Thoracic aorta (tissue), 2 donors: ENCODE measurements at regions not wholly inside any gene's neighbourhood (a gene's known extent, or its start where the extent isn't known, plus 50 kb on each side); places are given as distances from the start of the nearest gene placed in this dataset.
"Not testable (repeated sequence)": the region's sequence is repeated elsewhere in the genome, so short reads cannot be mapped to it uniquely, and the experiment has no call there.

ENCODE experiments used
- ATAC-seq: fragments of 150-250 bp; one replicate; pipeline ENCODE4 v1.8.0; 2017; ENCODE audit warnings: low read depth; ENCODE audit not compliant: insufficient number of reproducible peaks, low FRiP score
- DNase-seq: peaks from one replicate; pipeline ENCODE4 v3.0.0-alpha.2; 2020; ENCODE audit warnings: low spot score
- H3K27ac ChIP-seq, 2 donors: fragments of 200-600 bp; sonication (generic); 1 replicate in 1 of 2; 2 replicates in 1 of 2; pipeline ENCODE4 v1.5.1; 2016; ENCODE audit warnings: mild to moderate bottlenecking in 2 of 2, moderate library complexity in 2 of 2
- H3K27me3 ChIP-seq: fragments of 200-600 bp; sonication (generic); replicated peaks from 2 replicates; pipeline ENCODE4 v1.6.0; 2016; ENCODE audit warnings: mild to moderate bottlenecking; ENCODE audit not compliant: insufficient read depth
- H3K36me3 ChIP-seq: fragments of 200-600 bp; sonication (generic); one replicate; pipeline ENCODE4 v1.5.1; 2016
- H3K4me1 ChIP-seq, 2 donors: fragments of 200-600 bp; sonication (generic); 1 replicate in 1 of 2; 2 replicates in 1 of 2; pipeline versions ENCODE4 v1.5.1 to v1.6.0; 2016; ENCODE audit warnings: low read depth in 2 of 2, mild to moderate bottlenecking in 1 of 2; ENCODE audit not compliant: control insufficient read depth in 1 of 2
- H3K4me3 ChIP-seq: fragments of 200-600 bp; sonication (generic); 2 replicates; pipeline ENCODE4 v1.5.1; 2016; ENCODE audit warnings: mild to moderate bottlenecking
- H3K9me3 ChIP-seq: fragments of 200-600 bp; sonication (generic); 2 replicates; pipeline ENCODE4 v1.5.1; 2016
- TF ChIP-seq, protein P1 (sequence below): fragments of 200-600 bp; sonication (generic); IDR thresholded peaks from one replicate; pipeline ENCODE4 v1.5.1; 2019; ENCODE audit warnings: antibody characterized with exemption

DNA sequence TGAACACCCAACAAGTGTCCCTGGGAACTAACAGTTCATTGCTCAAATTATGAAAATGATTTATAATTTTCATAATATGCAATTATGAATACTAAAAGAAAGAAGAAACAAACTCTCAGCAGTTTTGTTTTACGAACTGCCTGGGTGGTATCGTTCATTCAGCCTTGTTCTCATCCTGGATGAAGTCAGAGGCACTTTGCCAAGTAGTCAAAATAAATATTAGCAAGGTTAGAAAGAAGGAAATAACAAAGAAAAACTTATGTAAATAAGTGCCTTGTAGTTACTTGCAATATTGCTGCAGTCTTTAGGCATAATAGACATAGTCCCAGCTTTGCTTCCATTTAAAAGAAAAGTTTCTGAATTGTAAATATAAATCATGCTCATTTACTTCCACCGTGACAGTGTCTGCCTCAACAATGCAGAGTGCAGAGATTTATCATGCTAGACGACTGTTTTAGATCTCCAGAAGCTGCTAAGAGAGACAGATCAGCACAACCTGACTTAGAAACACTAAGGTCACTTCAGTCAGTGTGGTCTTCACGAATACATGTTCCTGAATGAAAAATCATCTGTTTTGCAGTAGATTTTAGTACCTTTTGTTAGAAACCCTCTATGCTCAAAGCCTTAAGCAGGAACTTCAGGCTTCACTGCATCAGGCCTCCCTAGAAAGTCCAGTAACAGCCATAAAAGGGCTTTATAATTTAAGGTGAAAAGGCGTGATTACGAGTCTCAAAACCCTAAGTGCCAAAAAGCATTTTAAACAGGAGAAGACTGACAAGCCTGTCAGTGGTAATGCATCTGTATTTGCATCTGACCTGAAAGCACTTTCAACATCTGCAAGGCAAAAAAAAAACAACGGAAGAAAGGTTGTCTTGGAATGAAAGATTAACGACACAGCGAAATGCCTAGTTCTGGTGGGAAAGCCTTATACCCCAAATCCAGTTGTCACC is 92.1 kb downstream of the TMEM167A start:
- H3K27me3 ChIP-seq = no peaks in the 10 kb centered on the region
- TF ChIP-seq, protein P1, sequence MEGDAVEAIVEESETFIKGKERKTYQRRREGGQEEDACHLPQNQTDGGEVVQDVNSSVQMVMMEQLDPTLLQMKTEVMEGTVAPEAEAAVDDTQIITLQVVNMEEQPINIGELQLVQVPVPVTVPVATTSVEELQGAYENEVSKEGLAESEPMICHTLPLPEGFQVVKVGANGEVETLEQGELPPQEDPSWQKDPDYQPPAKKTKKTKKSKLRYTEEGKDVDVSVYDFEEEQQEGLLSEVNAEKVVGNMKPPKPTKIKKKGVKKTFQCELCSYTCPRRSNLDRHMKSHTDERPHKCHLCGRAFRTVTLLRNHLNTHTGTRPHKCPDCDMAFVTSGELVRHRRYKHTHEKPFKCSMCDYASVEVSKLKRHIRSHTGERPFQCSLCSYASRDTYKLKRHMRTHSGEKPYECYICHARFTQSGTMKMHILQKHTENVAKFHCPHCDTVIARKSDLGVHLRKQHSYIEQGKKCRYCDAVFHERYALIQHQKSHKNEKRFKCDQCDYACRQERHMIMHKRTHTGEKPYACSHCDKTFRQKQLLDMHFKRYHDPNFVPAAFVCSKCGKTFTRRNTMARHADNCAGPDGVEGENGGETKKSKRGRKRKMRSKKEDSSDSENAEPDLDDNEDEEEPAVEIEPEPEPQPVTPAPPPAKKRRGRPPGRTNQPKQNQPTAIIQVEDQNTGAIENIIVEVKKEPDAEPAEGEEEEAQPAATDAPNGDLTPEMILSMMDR = no peak

GRCh38 chr5:82982846-82983245 is 94.3 kb downstream of the TMEM167A start:
- DNase-seq (no peak), ATAC-seq (no peak)
- no peaks in the 10 kb centered on the region for H3K36me3 ChIP-seq
- no peak overlapping the region for H3K27ac ChIP-seq
- TF ChIP-seq, protein P1 = no peak
- no peaks in the 10 kb centered on the region for H3K9me3 ChIP-seq
- H3K4me3 ChIP-seq = no peak overlapping the region
- H3K4me1 ChIP-seq = no peaks in the 10 kb centered on the region
- no peaks in the 10 kb centered on the region for H3K27me3 ChIP-seq

More for the DNA sequence above, 92.1 kb downstream of the TMEM167A start:
- ATAC-seq = no peak
- Histone ChIP-seq H3K4me3 (no peak overlapping the region), H3K27ac (no peak overlapping the region), H3K36me3 (no peaks in the 10 kb centered on the region), H3K4me1 (no peaks in the 10 kb centered on the region), H3K9me3 (no peaks in the 10 kb centered on the region)
- no peak for DNase-seq

GRCh38 chr5:82976887-82977286 is 100.3 kb downstream of the TMEM167A start:
- not testable (repeated sequence) for H3K4me3 ChIP-seq, DNase-seq, ATAC-seq, H3K27ac ChIP-seq, H3K4me1 ChIP-seq, H3K9me3 ChIP-seq, H3K27me3 ChIP-seq, H3K36me3 ChIP-seq

DNA sequence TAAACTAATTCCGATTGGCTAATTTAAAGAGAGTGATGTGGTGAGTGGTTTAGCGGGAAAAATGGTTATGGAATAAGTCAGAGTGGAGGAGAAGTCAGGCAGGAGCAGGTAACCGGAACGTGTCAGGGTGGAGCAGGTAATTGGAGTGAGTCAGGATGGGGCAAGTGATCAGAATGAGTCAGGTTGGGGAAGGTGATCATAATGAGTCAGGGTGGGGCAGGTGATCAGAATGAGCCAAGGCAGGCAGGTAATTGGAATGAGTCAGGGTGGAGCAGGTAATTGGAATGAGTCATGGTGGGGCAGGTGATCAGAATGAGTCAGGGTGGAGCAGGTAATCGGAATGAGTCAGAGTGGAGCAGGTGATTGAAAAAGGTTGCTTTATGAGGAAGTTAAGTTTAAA is 101.4 kb downstream of the TMEM167A start:
- Histone ChIP-seq H3K36me3 (no peaks in the 10 kb centered on the region), H3K27me3 (no peaks in the 10 kb centered on the region), H3K4me1 (no peaks in the 10 kb centered on the region), H3K4me3 (no peak overlapping the region), H3K9me3 (peaks cover 8% of the 10 kb centered on the region), H3K27ac (no peak overlapping the region)
- TF ChIP-seq, protein P1 = no peak
- ATAC-seq = no peak
- DNase-seq = no peak

DNA sequence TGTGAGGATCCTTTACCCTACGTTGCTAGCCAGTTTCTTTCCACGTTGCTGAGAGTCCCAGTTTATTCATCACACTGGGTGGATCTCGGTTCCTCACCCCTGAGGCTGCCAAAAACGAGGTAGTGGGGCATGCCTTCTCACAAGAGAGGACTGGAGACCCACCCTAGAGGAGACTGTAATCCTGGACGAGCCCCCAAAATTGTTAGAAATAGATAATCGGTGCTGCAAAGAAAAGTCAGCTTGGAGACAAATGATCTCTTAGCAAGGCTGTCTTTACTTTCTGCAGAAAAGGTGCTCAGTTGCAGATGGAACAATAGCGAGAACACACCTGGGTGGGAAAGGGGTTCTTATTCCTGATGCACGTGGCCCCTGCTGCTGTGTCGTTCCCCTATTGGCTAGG is 101.8 kb downstream of the TMEM167A start:
- TF ChIP-seq, protein P1 = no peak
- Histone ChIP-seq H3K9me3 (peaks cover 8% of the 10 kb centered on the region), H3K27ac (no peak overlapping the region), H3K27me3 (no peaks in the 10 kb centered on the region), H3K4me3 (no peak overlapping the region), H3K4me1 (no peaks in the 10 kb centered on the region), H3K36me3 (no peaks in the 10 kb centered on the region)
- no peak for DNase-seq
- ATAC-seq = no peak

- H3K27me3 ChIP-seq, DNase-seq, H3K9me3 ChIP-seq, H3K36me3 ChIP-seq, H3K4me3 ChIP-seq, H3K4me1 ChIP-seq, H3K27ac ChIP-seq, ATAC-seq: not testable (repeated sequence)
Observed at GRCh38 chr5:82974346-82974745, 102.8 kb downstream of the TMEM167A start.
